Liver (tissue), 8 donors: ENCODE measurements at regions not wholly inside any gene's neighbourhood (a gene's known extent, or its start where the extent isn't known, plus 50 kb on each side); places are given as distances from the start of the nearest gene placed in this dataset.
A peak's percentile ranks its signal among the peaks of the same experiment; 100 is the strongest.

Experiments used
- DNase-seq: peaks from one replicate; pipeline ENCODE4 v3.0.0-alpha.2; 2017; ENCODE audit warnings: low spot score
- H3K27ac ChIP-seq, 2 donors: one replicate each; pipeline ENCODE4 v1.7.0; 2013; ENCODE audit warnings: inconsistent platforms in 2 of 2, low read length in 2 of 2, control low read depth in 1 of 2, low read depth in 1 of 2, mild to moderate bottlenecking in 1 of 2
- H3K27me3 ChIP-seq, 4 donors: one replicate each; pipeline versions ENCODE4 v1.6.1 to v1.7.0; 2013; ENCODE audit warnings: low read length in 3 of 4, inconsistent platforms in 1 of 4, mild to moderate bottlenecking in 1 of 4, moderate library complexity in 1 of 4; ENCODE audit not compliant: control insufficient read depth in 4 of 4, insufficient read depth in 4 of 4
- H3K36me3 ChIP-seq, 4 donors: one replicate each; pipeline versions ENCODE4 v1.6.1 to v1.7.0; 2013; ENCODE audit warnings: low read length in 3 of 4, mild to moderate bottlenecking in 3 of 4, low read depth in 1 of 4, moderate library complexity in 1 of 4; ENCODE audit not compliant: control insufficient read depth in 4 of 4, insufficient read depth in 3 of 4
- H3K4me1 ChIP-seq, 4 donors: one replicate each; pipeline versions ENCODE4 v1.6.1 to v1.7.0; 2013; ENCODE audit warnings: low read length in 3 of 4, mild to moderate bottlenecking in 3 of 4, moderate library complexity in 1 of 4; ENCODE audit not compliant: control insufficient read depth in 4 of 4, insufficient read depth in 4 of 4
- H3K4me3 ChIP-seq, 3 donors: one replicate each; pipeline versions ENCODE4 v1.6.1 to v1.7.0; 2013; ENCODE audit warnings: low read length in 3 of 3, control low read depth in 1 of 3, low read depth in 1 of 3, mild to moderate bottlenecking in 1 of 3
- H3K9ac ChIP-seq, 2 donors: one replicate each; pipeline ENCODE4 v1.7.0; 2013; ENCODE audit warnings: low read length in 2 of 2, mild to moderate bottlenecking in 2 of 2, moderate library complexity in 2 of 2, control low read depth in 1 of 2, low read depth in 1 of 2
- H3K9me3 ChIP-seq, 4 donors: one replicate each; pipeline versions ENCODE4 v1.6.1 to v1.7.0; 2013; ENCODE audit warnings: low read length in 3 of 4; ENCODE audit not compliant: control insufficient read depth in 4 of 4
- ATF3 ChIP-seq: IDR thresholded peaks from 2 replicates; pipeline ENCODE4 v1.6.1; 2016; ENCODE audit warnings: antibody characterized with exemption
- CTCF ChIP-seq: fragments of 150-350 bp; IDR thresholded peaks from 2 replicates; pipeline ENCODE4 v1.5.1; 2017; ENCODE audit warnings: improper control_type of control experiment, low read depth, low read length; ENCODE audit not compliant: missing input control
- EGR1 ChIP-seq, 2 donors: IDR thresholded peaks; 2 replicates each; pipeline ENCODE4 v1.6.1; 2016 to 2018; ENCODE audit warnings: antibody characterized with exemption in 2 of 2, low read depth in 2 of 2
- FOXA1 ChIP-seq: IDR thresholded peaks from 2 replicates; pipeline ENCODE4 v1.6.1; 2016; ENCODE audit warnings: antibody characterized with exemption
- FOXA2 ChIP-seq: IDR thresholded peaks from 2 replicates; pipeline ENCODE4 v1.6.1; 2016; ENCODE audit warnings: antibody characterized with exemption
- HNF4A ChIP-seq, 2 donors: conservative IDR thresholded peaks; 2 replicates each; pipeline ENCODE4 v1.6.1; 2016; ENCODE audit warnings: antibody characterized with exemption in 2 of 2, mild to moderate bottlenecking in 2 of 2
- HNF4G ChIP-seq: IDR thresholded peaks from 2 replicates; pipeline ENCODE4 v1.6.1; 2016; ENCODE audit warnings: antibody characterized with exemption
- JUND ChIP-seq, 2 donors: IDR thresholded peaks; 2 replicates each; pipeline ENCODE4 v1.6.1; 2016; ENCODE audit warnings: antibody characterized with exemption in 2 of 2
- MAX ChIP-seq: IDR thresholded peaks from 2 replicates; pipeline ENCODE4 v1.6.1; 2016; ENCODE audit warnings: antibody characterized with exemption
- NR2F2 ChIP-seq: IDR thresholded peaks from 2 replicates; pipeline ENCODE4 v1.6.1; 2016; ENCODE audit warnings: antibody characterized with exemption
- RXRA ChIP-seq, 2 donors: IDR thresholded peaks; 2 replicates each; pipeline ENCODE4 v1.6.1; 2017 to 2018; ENCODE audit warnings: antibody characterized with exemption in 2 of 2, mild to moderate bottlenecking in 1 of 2
- SP1 ChIP-seq: IDR thresholded peaks from 2 replicates; pipeline ENCODE4 v1.6.1; 2018; ENCODE audit warnings: antibody characterized with exemption, mild to moderate bottlenecking
- TAF1 ChIP-seq: conservative IDR thresholded peaks from 2 replicates; pipeline ENCODE4 v1.6.1; 2016; ENCODE audit warnings: antibody characterized with exemption, mild to moderate bottlenecking
- YY1 ChIP-seq: IDR thresholded peaks from 2 replicates; pipeline ENCODE4 v1.6.1; 2016; ENCODE audit warnings: antibody characterized with exemption, mild to moderate bottlenecking
- WGBS: extraction: QIAGEN DNeasy Blood & Tissue Kit; methylation state at CpG from one replicate; pipeline ENCODE4 v1.1.7; 2013; 5-methylcytosine and 5-hydroxymethylcytosine counted together
- donor health status: healthy.
- donor health status: healthy.
- donor health status: healthy.
- donor health status: healthy.
- donor health status: healthy.

- TF ChIP-seq CTCF = no peak
- no peak for TF ChIP-seq HNF4G
- no peak for TF ChIP-seq HNF4A (conservative IDR thresholded peaks at IDR 0.05)
- no peak for TF ChIP-seq FOXA1
- no peak for TF ChIP-seq MAX
- no peak for TF ChIP-seq EGR1 (IDR thresholded peaks at IDR 0.05; ENCODE audit: low read depth in 2 of 2)
- TF ChIP-seq JUND (IDR thresholded peaks at IDR 0.05) = no peak
- no peak for TF ChIP-seq FOXA2
- no peak for TF ChIP-seq TAF1
These were observed 158.2 kb upstream of the CHD6 start (continued) for GRCh38 chr20:41776421-41776820.

GRCh38 chr20:41774291-41774690 lies 156.1 kb upstream of the CHD6 start:
- H3K27ac ChIP-seq = no peak overlapping the region
- 90% methylated on average over 3 of the region's 3 CpGs for WGBS

GRCh38 chr20:41770965-41771364 lies 152.8 kb upstream of the CHD6 start:
- TF ChIP-seq MAX = no peak
- TF ChIP-seq JUND (IDR thresholded peaks at IDR 0.05) = no peak
- no peak for TF ChIP-seq NR2F2
- TF ChIP-seq ATF3 = no peak
- TF ChIP-seq HNF4G = no peak
- no peak for TF ChIP-seq SP1
- TF ChIP-seq EGR1 (IDR thresholded peaks at IDR 0.05; ENCODE audit: low read depth in 2 of 2) = no peak
- WGBS = 61% methylated on average over 2 of the region's 2 CpGs
- DNase-seq = no peak
- Histone ChIP-seq H3K36me3 (no peaks in the 10 kb centered on the region), H3K9ac (no peak overlapping the region), H3K9me3 (no peaks in the 10 kb centered on the region), H3K4me3 (no peak overlapping the region), H3K27ac (no peak overlapping the region), H3K4me1 (peaks cover 0 to 4% (median 3%) of the 10 kb centered on the region in 4 donors), H3K27me3 (peaks cover 0 to 2% (median 0%) of the 10 kb centered on the region in 4 donors)

More at GRCh38 chr20:41774291-41774690, 156.1 kb upstream of the CHD6 start:
- no peak for DNase-seq
- H3K9ac ChIP-seq = no peak overlapping the region
- H3K4me3 ChIP-seq = no peak overlapping the region
- H3K4me1 ChIP-seq = peaks cover 0 to 4% (median 3%) of the 10 kb centered on the region in 4 donors
- H3K36me3 ChIP-seq = no peaks in the 10 kb centered on the region
- no peak for TF ChIP-seq YY1
- no peaks in the 10 kb centered on the region for H3K9me3 ChIP-seq
- peaks cover 0 to 4% (median 0%) of the 10 kb centered on the region in 4 donors for H3K27me3 ChIP-seq

GRCh38 chr20:41770427-41770826 lies 152.2 kb upstream of the CHD6 start:
- no peaks in the 10 kb centered on the region for H3K36me3 ChIP-seq
- H3K27me3 ChIP-seq = peaks cover 0 to 2% (median 0%) of the 10 kb centered on the region in 4 donors
- peaks cover 0 to 4% (median 3%) of the 10 kb centered on the region in 4 donors for H3K4me1 ChIP-seq
- DNase-seq = no peak
- no peak overlapping the region for H3K4me3 ChIP-seq
- no peaks in the 10 kb centered on the region for H3K9me3 ChIP-seq
- 28% methylated on average over 3 of the region's 3 CpGs for WGBS
- no peak overlapping the region for H3K27ac ChIP-seq
- H3K9ac ChIP-seq = no peak overlapping the region
- TF ChIP-seq SP1 (no peak), HNF4A (conservative IDR thresholded peaks at IDR 0.05) (peak; percentile 69 to 80), RXRA (IDR thresholded peaks at IDR 0.05) (peak; percentile 33 to 63)
